ENCODE measurements at regions not wholly inside any gene's neighbourhood (a gene's known extent, or its start where the extent isn't known, plus 50 kb on each side); places are given as distances from the start of the nearest gene placed in this dataset.

DNA sequence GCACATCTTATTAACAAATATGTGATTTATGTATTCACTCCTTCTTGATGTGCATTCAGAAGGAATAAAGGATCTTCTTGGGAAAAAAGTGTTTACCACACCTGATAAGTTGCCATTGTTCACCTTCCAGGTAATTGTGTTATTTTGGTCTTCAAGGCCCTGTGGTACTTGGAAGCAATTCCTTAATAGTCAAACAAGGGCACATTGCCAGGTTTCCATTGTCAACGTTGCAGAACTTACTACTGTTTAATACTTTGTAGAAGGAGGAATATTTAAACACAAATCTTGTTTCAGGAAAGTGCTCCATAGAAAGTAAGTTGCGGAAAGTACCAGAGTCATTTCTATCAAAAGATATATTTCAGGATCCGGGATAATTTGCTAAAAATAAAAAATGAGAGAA is 129.5 kb upstream of the SGK1 start:
- no peaks in the 10 kb centered on the region for H3K27me3 ChIP-seq (ENCODE audit: control insufficient read depth, insufficient read depth, low read length)
- peaks cover 15% of the 10 kb centered on the region for H3K4me1 ChIP-seq (ENCODE audit: control insufficient read depth, extremely low read depth, insufficient read depth, low read length)
- H3K9me3 ChIP-seq (ENCODE audit: control insufficient read depth, insufficient read depth, low read depth, low read length), result no peaks in the 10 kb centered on the region
- no peak for TF ChIP-seq EZH2 (IDR thresholded peaks at IDR 0.05; ENCODE audit: low read length, missing control alignments)
- TF ChIP-seq, protein P1, sequence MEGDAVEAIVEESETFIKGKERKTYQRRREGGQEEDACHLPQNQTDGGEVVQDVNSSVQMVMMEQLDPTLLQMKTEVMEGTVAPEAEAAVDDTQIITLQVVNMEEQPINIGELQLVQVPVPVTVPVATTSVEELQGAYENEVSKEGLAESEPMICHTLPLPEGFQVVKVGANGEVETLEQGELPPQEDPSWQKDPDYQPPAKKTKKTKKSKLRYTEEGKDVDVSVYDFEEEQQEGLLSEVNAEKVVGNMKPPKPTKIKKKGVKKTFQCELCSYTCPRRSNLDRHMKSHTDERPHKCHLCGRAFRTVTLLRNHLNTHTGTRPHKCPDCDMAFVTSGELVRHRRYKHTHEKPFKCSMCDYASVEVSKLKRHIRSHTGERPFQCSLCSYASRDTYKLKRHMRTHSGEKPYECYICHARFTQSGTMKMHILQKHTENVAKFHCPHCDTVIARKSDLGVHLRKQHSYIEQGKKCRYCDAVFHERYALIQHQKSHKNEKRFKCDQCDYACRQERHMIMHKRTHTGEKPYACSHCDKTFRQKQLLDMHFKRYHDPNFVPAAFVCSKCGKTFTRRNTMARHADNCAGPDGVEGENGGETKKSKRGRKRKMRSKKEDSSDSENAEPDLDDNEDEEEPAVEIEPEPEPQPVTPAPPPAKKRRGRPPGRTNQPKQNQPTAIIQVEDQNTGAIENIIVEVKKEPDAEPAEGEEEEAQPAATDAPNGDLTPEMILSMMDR (conservative IDR thresholded peaks at IDR 0.05 in 1 of 2, IDR thresholded peaks at IDR 0.05 in 1 of 2; ENCODE audit: low read depth in 1 of 2, low read length in 2 of 2), result no peak
- no peak overlapping the region for H3K4me3 ChIP-seq (replicated peaks in 1 of 4; ENCODE audit: control extremely low read depth in 1 of 4, insufficient read depth in 1 of 4, low read depth in 3 of 4, low read length in 4 of 4)
- H3K9ac ChIP-seq (ENCODE audit: insufficient read depth, low read length), result peak overlapping the region; percentile 32
- H3K79me2 ChIP-seq (ENCODE audit: control insufficient read depth, insufficient read depth, low read length), result no peaks in the 10 kb centered on the region
- DNase-seq (ENCODE audit: low read depth in 2 of 2), result peak; percentile 65 to 77
- H4K20me1 ChIP-seq (ENCODE audit: control insufficient read depth, extremely low read depth, insufficient read depth, low read length), result no peaks in the 10 kb centered on the region
- peak overlapping the region; percentile 88 for H3K27ac ChIP-seq (ENCODE audit: insufficient read depth, low read length)
- H3K36me3 ChIP-seq (ENCODE audit: control insufficient read depth, insufficient read depth, low read length), result no peaks in the 10 kb centered on the region
- H2AFZ ChIP-seq (ENCODE audit: low read length), result no peak overlapping the region
- peak overlapping the region; percentile 13 for H3K4me2 ChIP-seq (ENCODE audit: extremely low read depth, insufficient read depth, low read length)

DNA sequence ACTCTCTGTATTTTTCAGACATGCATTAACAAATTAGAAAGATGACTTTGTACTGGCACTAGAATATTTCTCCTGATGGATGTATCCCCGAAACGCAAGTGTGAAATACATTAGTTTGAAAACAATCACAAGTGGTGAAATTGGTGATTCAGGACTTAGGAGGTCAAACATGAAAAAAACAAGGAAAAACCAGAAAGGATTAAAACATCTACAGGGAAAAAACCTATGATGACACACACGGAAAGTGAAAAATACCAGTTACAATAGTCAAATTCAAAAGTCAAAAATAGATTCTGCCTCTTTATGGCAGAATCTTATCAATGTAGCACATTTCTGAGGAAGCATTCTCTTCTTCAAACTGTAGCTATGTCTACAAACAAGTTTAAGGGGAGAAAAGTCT is 129.0 kb upstream of the SGK1 start:
- Histone ChIP-seq H3K79me2 (ENCODE audit: control insufficient read depth, insufficient read depth, low read length) (no peaks in the 10 kb centered on the region), H3K4me3 (replicated peaks in 1 of 4; ENCODE audit: control extremely low read depth in 1 of 4, insufficient read depth in 1 of 4, low read depth in 3 of 4, low read length in 4 of 4) (no peak overlapping the region), H3K4me2 (ENCODE audit: extremely low read depth, insufficient read depth, low read length) (peak overlapping the region; percentile 13), H4K20me1 (ENCODE audit: control insufficient read depth, extremely low read depth, insufficient read depth, low read length) (no peaks in the 10 kb centered on the region), H3K9me3 (ENCODE audit: control insufficient read depth, insufficient read depth, low read depth, low read length) (no peaks in the 10 kb centered on the region), H3K9ac (ENCODE audit: insufficient read depth, low read length) (no peak overlapping the region), H2AFZ (ENCODE audit: low read length) (no peak overlapping the region), H3K4me1 (ENCODE audit: control insufficient read depth, extremely low read depth, insufficient read depth, low read length) (peaks cover 15% of the 10 kb centered on the region), H3K36me3 (ENCODE audit: control insufficient read depth, insufficient read depth, low read length) (no peaks in the 10 kb centered on the region), H3K27ac (ENCODE audit: insufficient read depth, low read length) (peak overlapping the region; percentile 88), H3K27me3 (ENCODE audit: control insufficient read depth, insufficient read depth, low read length) (no peaks in the 10 kb centered on the region)
- peak; percentile 29 to 42 for DNase-seq (ENCODE audit: low read depth in 2 of 2)
- TF ChIP-seq, protein P1 (conservative IDR thresholded peaks at IDR 0.05 in 1 of 2, IDR thresholded peaks at IDR 0.05 in 1 of 2; ENCODE audit: low read depth in 1 of 2, low read length in 2 of 2), result no peak
- no peak for TF ChIP-seq EZH2 (IDR thresholded peaks at IDR 0.05; ENCODE audit: low read length, missing control alignments)

DNA sequence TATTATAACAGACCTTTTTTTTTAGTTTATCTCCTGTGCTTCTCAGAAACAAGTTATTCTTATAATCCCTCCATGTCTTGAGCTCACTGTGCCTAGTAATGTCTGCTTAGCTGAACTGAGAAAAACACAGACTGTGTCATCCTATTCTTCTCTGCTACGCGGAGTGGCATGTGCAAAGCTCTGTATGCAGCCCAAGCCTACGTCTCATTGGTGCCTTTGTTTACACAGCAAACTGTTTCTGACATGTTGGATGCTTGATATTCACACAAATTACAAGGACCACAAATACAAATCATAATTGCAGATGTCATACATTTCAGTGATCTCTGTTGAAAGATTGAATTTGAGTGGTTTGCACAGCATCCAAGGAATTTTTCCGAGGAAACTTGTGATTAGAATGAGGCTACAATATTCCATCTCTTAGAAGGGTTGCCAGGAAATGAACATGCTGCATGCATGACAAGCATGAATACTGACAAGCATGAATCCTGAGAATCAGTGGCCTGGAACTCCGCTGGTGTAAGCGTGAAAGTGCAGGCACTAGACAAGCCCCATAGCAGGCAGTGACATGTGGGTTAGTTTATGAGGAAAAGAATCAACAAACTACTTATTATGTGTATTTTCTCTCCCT is 128.4 kb upstream of the SGK1 start:
- Histone ChIP-seq H3K27ac (ENCODE audit: insufficient read depth, low read length) (peak overlapping the region; percentile 88), H3K79me2 (ENCODE audit: control insufficient read depth, insufficient read depth, low read length) (no peaks in the 10 kb centered on the region), H3K27me3 (ENCODE audit: control insufficient read depth, insufficient read depth, low read length) (no peaks in the 10 kb centered on the region), H4K20me1 (ENCODE audit: control insufficient read depth, extremely low read depth, insufficient read depth, low read length) (no peaks in the 10 kb centered on the region), H3K4me1 (ENCODE audit: control insufficient read depth, extremely low read depth, insufficient read depth, low read length) (peaks cover 15% of the 10 kb centered on the region), H3K9me3 (ENCODE audit: control insufficient read depth, insufficient read depth, low read depth, low read length) (no peaks in the 10 kb centered on the region), H3K4me2 (ENCODE audit: extremely low read depth, insufficient read depth, low read length) (peak overlapping the region; percentile 7), H3K4me3 (replicated peaks in 1 of 4; ENCODE audit: control extremely low read depth in 1 of 4, insufficient read depth in 1 of 4, low read depth in 3 of 4, low read length in 4 of 4) (no peak overlapping the region), H3K36me3 (ENCODE audit: control insufficient read depth, insufficient read depth, low read length) (no peaks in the 10 kb centered on the region), H2AFZ (ENCODE audit: low read length) (no peak overlapping the region), H3K9ac (ENCODE audit: insufficient read depth, low read length) (no peak overlapping the region)
- TF ChIP-seq EZH2 (IDR thresholded peaks at IDR 0.05; ENCODE audit: low read length, missing control alignments), result no peak
- TF ChIP-seq, protein P1 (conservative IDR thresholded peaks at IDR 0.05 in 1 of 2, IDR thresholded peaks at IDR 0.05 in 1 of 2; ENCODE audit: low read depth in 1 of 2, low read length in 2 of 2), result no peak
- peak; percentile 74 for DNase-seq (ENCODE audit: low read depth in 2 of 2)
